ENCODE measurements at regions not wholly inside any gene's neighbourhood (a gene's known extent, or its start where the extent isn't known, plus 50 kb on each side); places are given as distances from the start of the nearest gene placed in this dataset.

DNA sequence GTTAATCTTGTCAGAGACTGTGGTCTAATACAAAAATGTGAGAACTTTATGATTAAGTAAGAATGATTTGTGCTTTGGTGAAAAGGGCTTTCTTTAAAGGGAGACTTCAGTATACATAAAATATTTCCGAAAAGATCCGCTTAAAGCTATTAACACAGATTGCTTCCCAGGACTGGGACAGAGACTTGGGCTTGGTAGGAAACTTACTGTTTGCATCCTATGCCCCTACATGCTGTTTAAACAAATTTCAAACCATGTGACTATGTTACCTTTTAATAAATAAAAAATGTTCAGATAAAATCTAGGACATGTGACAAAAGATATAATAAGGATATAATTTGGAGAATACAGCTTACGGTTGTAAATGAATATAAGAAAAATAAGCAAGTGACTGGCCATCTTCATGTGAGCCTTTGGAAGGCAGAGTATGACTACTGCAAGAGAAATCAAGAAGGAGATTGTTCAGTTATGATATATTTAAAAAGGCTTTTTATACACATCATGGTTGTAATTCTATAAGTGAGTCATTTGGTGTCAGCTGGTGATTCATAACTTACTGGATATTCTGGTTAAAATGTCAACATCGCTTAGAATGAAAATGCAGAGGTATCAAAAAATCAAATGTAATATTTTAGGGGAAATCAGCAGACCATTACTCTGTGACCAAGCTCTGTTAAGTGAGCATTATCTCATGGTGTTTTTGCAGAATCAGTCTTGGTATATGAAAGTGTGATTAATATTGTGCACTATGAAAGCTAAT lies 234.7 kb upstream of the E2F7 start:
- Histone ChIP-seq H3K4me3 (ENCODE audit: low read depth, low read length) (no peak overlapping the region), H3K27me3 (ENCODE audit: control insufficient read depth, insufficient read depth, low read length) (no peaks in the 10 kb centered on the region), H3K27ac (ENCODE audit: low read depth, low read length) (no peak overlapping the region), H3K9me3 (ENCODE audit: control insufficient read depth, insufficient read depth, low read depth, low read length) (no peaks in the 10 kb centered on the region), H3K36me3 (ENCODE audit: control insufficient read depth, insufficient read depth, low read length) (no peaks in the 10 kb centered on the region), H3K4me1 (ENCODE audit: control insufficient read depth, insufficient read depth, low read length) (no peaks in the 10 kb centered on the region), H3K9ac (ENCODE audit: low read length) (no peak overlapping the region)

DNA sequence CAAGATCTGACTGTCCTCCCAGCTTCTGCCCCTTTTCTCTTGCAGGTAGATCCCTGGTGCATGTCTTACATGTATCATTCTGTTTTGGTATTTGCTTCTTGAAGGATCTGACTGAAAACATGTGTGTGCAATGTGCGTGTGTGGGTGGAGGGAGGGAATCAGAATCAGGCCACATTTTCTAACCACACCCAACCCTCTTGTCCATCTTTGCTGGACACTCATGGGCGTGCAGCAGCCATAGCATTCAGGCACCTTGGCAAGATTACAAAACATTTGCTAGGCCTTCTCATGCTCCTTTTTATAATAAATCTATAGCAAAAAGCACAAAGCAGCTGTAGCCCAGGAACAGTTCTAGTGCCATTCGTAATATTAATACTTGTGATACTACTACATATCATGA lies 233.6 kb upstream of the E2F7 start:
- H3K9me3 ChIP-seq (ENCODE audit: control insufficient read depth, insufficient read depth, low read depth, low read length) = no peaks in the 10 kb centered on the region

DNA sequence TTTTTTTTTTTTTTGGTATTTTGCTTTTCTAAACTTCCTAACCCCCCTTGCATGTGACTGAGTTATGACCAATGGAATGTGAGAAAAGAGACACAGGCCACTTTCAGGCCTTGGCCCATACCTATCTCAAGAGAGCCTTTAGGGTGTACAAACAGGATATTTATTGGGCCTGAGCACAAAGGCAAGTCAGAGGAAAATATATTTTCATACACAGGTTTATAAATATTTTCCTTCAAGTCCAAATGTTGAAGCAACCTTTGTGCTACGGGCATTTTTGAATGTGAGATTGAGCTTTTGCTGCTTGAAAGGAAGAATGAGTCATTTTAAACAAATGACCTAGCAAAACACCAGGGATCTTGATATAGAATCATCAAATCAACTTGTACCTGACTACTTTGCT lies 228.6 kb upstream of the E2F7 start:
- Histone ChIP-seq H3K27me3 (ENCODE audit: control insufficient read depth, insufficient read depth, low read length) (no peaks in the 10 kb centered on the region), H3K4me1 (ENCODE audit: control insufficient read depth, insufficient read depth, low read length) (no peaks in the 10 kb centered on the region), H3K9ac (ENCODE audit: low read length) (no peak overlapping the region), H3K36me3 (ENCODE audit: control insufficient read depth, insufficient read depth, low read length) (no peaks in the 10 kb centered on the region), H3K4me3 (ENCODE audit: low read depth, low read length) (no peak overlapping the region), H3K9me3 (ENCODE audit: control insufficient read depth, insufficient read depth, low read depth, low read length) (no peaks in the 10 kb centered on the region), H3K27ac (ENCODE audit: low read depth, low read length) (no peak overlapping the region)

More for the DNA sequence above, 233.6 kb upstream of the E2F7 start:
- no peaks in the 10 kb centered on the region for H3K4me1 ChIP-seq (ENCODE audit: control insufficient read depth, insufficient read depth, low read length)
- no peak overlapping the region for H3K9ac ChIP-seq (ENCODE audit: low read length)
- no peaks in the 10 kb centered on the region for H3K36me3 ChIP-seq (ENCODE audit: control insufficient read depth, insufficient read depth, low read length)
- H3K4me3 ChIP-seq (ENCODE audit: low read depth, low read length) = no peak overlapping the region
- H3K27ac ChIP-seq (ENCODE audit: low read depth, low read length) = no peak overlapping the region
- no peaks in the 10 kb centered on the region for H3K27me3 ChIP-seq (ENCODE audit: control insufficient read depth, insufficient read depth, low read length)

DNA sequence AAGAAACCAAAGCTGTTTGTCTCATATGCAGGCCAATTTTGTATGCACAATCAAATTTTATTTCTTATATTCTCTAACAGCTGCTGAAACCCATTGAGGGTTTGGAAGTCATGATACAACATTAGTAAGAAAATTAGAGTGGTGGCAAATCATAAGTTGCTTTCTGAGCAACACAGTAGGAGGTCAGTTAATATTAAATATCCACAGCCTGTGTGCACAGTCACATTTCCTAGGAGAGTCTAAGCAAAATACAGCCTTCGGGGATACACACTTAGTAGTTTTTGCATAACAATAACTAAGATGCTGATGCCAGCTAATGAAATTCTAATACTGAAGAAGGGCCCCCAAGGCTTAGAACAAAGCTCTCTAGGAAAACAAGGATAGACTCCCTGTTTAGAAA lies 209.6 kb upstream of the E2F7 start:
- Histone ChIP-seq H3K9me3 (ENCODE audit: control insufficient read depth, insufficient read depth, low read depth, low read length) (no peaks in the 10 kb centered on the region), H3K4me3 (ENCODE audit: low read depth, low read length) (no peak overlapping the region), H3K4me1 (ENCODE audit: control insufficient read depth, insufficient read depth, low read length) (peaks cover 9% of the 10 kb centered on the region; the same call in 1 of the 2 replicates), H3K36me3 (ENCODE audit: control insufficient read depth, insufficient read depth, low read length) (no peaks in the 10 kb centered on the region), H3K9ac (ENCODE audit: low read length) (no peak overlapping the region), H3K27me3 (ENCODE audit: control insufficient read depth, insufficient read depth, low read length) (no peaks in the 10 kb centered on the region), H3K27ac (ENCODE audit: low read depth, low read length) (no peak overlapping the region)

DNA sequence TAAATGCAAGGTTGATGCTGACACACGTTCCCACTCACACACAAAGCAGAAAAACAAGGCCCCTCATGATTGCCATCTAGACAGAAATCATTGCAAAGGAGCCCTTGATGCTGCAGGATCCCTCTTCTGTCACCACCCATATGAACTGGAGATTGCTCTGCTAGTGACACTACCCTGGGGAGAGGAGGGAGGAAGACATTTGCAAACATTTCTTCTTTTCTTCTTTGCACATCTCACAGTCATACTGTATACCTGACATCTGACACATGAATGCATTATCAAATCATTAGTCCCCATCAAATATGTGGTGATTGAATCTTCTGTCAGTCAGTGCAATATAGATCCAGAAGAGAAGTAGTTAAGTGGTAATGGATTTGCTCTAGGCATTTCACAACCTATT lies 208.5 kb upstream of the E2F7 start:
- H3K9ac ChIP-seq (ENCODE audit: low read length) = no peak overlapping the region
- H3K4me1 ChIP-seq (ENCODE audit: control insufficient read depth, insufficient read depth, low read length) = peaks cover 9% of the 10 kb centered on the region; the same call in 1 of the 2 replicates
- H3K27ac ChIP-seq (ENCODE audit: low read depth, low read length) = no peak overlapping the region
- H3K27me3 ChIP-seq (ENCODE audit: control insufficient read depth, insufficient read depth, low read length) = no peaks in the 10 kb centered on the region
- no peaks in the 10 kb centered on the region for H3K36me3 ChIP-seq (ENCODE audit: control insufficient read depth, insufficient read depth, low read length)
- H3K4me3 ChIP-seq (ENCODE audit: low read depth, low read length) = no peak overlapping the region
- no peaks in the 10 kb centered on the region for H3K9me3 ChIP-seq (ENCODE audit: control insufficient read depth, insufficient read depth, low read depth, low read length)

DNA sequence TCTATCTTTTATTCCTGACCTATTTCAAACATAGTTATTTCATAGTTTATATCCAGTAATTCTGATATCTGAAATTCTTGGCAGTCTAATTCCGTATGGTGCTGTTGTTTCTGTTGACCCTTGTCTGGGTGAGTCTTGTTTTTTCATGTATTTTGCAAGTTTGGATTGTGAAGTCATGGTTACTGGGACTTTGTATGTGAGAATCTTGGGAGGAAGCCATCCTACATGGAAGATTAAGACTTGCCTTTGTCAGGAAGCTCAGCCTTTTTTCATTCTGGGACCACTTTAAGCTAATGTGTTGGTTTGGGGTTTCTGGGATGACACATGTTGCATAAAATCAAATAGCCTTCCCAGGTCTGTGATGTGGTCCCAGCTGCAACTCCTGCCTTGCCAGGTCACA lies 191.6 kb upstream of the E2F7 start:
- Histone ChIP-seq H3K4me3 (ENCODE audit: low read depth, low read length) (no peak overlapping the region), H3K27ac (ENCODE audit: low read depth, low read length) (no peak overlapping the region), H3K36me3 (ENCODE audit: control insufficient read depth, insufficient read depth, low read length) (no peaks in the 10 kb centered on the region), H3K9ac (ENCODE audit: low read length) (no peak overlapping the region), H3K27me3 (ENCODE audit: control insufficient read depth, insufficient read depth, low read length) (no peaks in the 10 kb centered on the region), H3K9me3 (ENCODE audit: control insufficient read depth, insufficient read depth, low read depth, low read length) (no peaks in the 10 kb centered on the region), H3K4me1 (ENCODE audit: control insufficient read depth, insufficient read depth, low read length) (no peaks in the 10 kb centered on the region)

GRCh38 chr12:77253321-77253720 lies 188.0 kb upstream of the E2F7 start:
- H3K9me3 ChIP-seq (ENCODE audit: control insufficient read depth, insufficient read depth, low read depth, low read length) = no peaks in the 10 kb centered on the region
- H3K27ac ChIP-seq (ENCODE audit: low read depth, low read length) = no peak overlapping the region
- no peaks in the 10 kb centered on the region for H3K36me3 ChIP-seq (ENCODE audit: control insufficient read depth, insufficient read depth, low read length)
- H3K4me3 ChIP-seq (ENCODE audit: low read depth, low read length) = no peak overlapping the region
- no peaks in the 10 kb centered on the region for H3K27me3 ChIP-seq (ENCODE audit: control insufficient read depth, insufficient read depth, low read length)
- H3K4me1 ChIP-seq (ENCODE audit: control insufficient read depth, insufficient read depth, low read length) = no peaks in the 10 kb centered on the region
- no peak overlapping the region for H3K9ac ChIP-seq (ENCODE audit: low read length)

DNA sequence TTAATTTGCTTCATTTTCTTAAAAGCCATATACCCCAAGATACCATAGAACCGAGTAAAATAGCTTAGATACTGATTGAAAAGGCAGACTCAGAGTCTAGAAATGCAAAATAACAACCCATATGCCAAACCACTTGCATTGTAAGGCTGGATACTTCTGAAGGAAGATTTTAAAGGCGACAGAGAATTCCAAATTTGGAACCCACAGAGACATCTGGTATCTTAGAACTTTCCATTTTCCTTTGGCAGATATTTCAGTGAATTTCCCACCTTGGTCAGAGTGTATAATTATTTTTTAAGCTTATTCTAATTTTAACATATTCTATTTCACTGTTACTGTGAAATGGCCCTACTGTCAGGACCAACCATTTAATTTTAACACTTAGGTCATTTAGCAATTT lies 186.4 kb upstream of the E2F7 start:
- Histone ChIP-seq H3K9ac (ENCODE audit: low read length) (no peak overlapping the region), H3K27me3 (ENCODE audit: control insufficient read depth, insufficient read depth, low read length) (no peaks in the 10 kb centered on the region), H3K27ac (ENCODE audit: low read depth, low read length) (no peak overlapping the region), H3K36me3 (ENCODE audit: control insufficient read depth, insufficient read depth, low read length) (no peaks in the 10 kb centered on the region), H3K9me3 (ENCODE audit: control insufficient read depth, insufficient read depth, low read depth, low read length) (no peaks in the 10 kb centered on the region), H3K4me1 (ENCODE audit: control insufficient read depth, insufficient read depth, low read length) (no peaks in the 10 kb centered on the region), H3K4me3 (ENCODE audit: low read depth, low read length) (no peak overlapping the region)

DNA sequence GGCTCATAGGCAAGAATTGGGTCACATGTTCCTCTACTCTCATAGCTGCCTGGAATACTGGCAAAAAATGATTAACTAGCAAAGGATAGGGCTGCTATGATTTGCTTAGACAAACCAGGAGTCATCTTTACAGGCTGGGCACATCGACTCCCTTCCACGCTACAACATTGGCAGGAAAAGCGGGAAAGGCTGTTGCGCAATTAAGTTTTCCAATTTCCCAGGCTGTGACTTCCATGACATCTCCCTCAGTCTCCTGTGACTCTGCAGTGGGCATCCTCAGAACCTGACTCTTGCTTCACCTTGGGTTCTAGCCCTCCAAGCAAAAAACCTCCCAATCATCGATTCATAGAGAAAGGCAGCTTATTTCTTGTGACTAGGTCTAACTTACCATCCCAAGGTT lies 184.5 kb upstream of the E2F7 start:
- Histone ChIP-seq H3K4me1 (ENCODE audit: control insufficient read depth, insufficient read depth, low read length) (no peaks in the 10 kb centered on the region), H3K36me3 (ENCODE audit: control insufficient read depth, insufficient read depth, low read length) (no peaks in the 10 kb centered on the region), H3K4me3 (ENCODE audit: low read depth, low read length) (no peak overlapping the region), H3K9ac (ENCODE audit: low read length) (no peak overlapping the region), H3K27ac (ENCODE audit: low read depth, low read length) (no peak overlapping the region), H3K27me3 (ENCODE audit: control insufficient read depth, insufficient read depth, low read length) (no peaks in the 10 kb centered on the region), H3K9me3 (ENCODE audit: control insufficient read depth, insufficient read depth, low read depth, low read length) (no peaks in the 10 kb centered on the region)

- Histone ChIP-seq H3K27me3 (ENCODE audit: control insufficient read depth, insufficient read depth, low read length) (no peaks in the 10 kb centered on the region), H3K36me3 (ENCODE audit: control insufficient read depth, insufficient read depth, low read length) (no peaks in the 10 kb centered on the region), H3K4me3 (ENCODE audit: low read depth, low read length) (no peak overlapping the region), H3K9me3 (ENCODE audit: control insufficient read depth, insufficient read depth, low read depth, low read length) (no peaks in the 10 kb centered on the region), H3K9ac (ENCODE audit: low read length) (no peak overlapping the region), H3K27ac (ENCODE audit: low read depth, low read length) (no peak overlapping the region), H3K4me1 (ENCODE audit: control insufficient read depth, insufficient read depth, low read length) (no peaks in the 10 kb centered on the region)
Observed at GRCh38 chr12:77248036-77248435, 182.7 kb upstream of the E2F7 start.

- H3K27me3 ChIP-seq (ENCODE audit: control insufficient read depth, insufficient read depth, low read length) = no peaks in the 10 kb centered on the region
- no peaks in the 10 kb centered on the region for H3K36me3 ChIP-seq (ENCODE audit: control insufficient read depth, insufficient read depth, low read length)
- no peak overlapping the region for H3K4me3 ChIP-seq (ENCODE audit: low read depth, low read length)
- no peak overlapping the region for H3K9ac ChIP-seq (ENCODE audit: low read length)
- H3K4me1 ChIP-seq (ENCODE audit: control insufficient read depth, insufficient read depth, low read length) = no peaks in the 10 kb centered on the region
- no peak overlapping the region for H3K27ac ChIP-seq (ENCODE audit: low read depth, low read length)
- H3K9me3 ChIP-seq (ENCODE audit: control insufficient read depth, insufficient read depth, low read depth, low read length) = no peaks in the 10 kb centered on the region
Observed at GRCh38 chr12:77247542-77247941, 182.2 kb upstream of the E2F7 start.

Data from HUES6 (cell line).